NK-92 (cell line): ENCODE measurements at regions not wholly inside any gene's neighbourhood (a gene's known extent, or its start where the extent isn't known, plus 50 kb on each side); places are given as distances from the start of the nearest gene placed in this dataset.

Source experiments
- DNase-seq: peaks from one replicate; lab custom pipeline; 2025; ENCODE audit not compliant: unreplicated experiment; lab: John Stamatoyannopoulos, UW

- no peak for DNase-seq
Observed at GRCh38 chr2:192311701-192312460, 117.1 kb upstream of the TMEFF2 start.

GRCh38 chr2:192307530-192307929 is 112.8 kb upstream of the TMEFF2 start:
- no peak for DNase-seq

GRCh38 chr2:192298664-192299063 is 103.9 kb upstream of the TMEFF2 start:
- DNase-seq: no peak

GRCh38 chr2:192292478-192292877 is 97.7 kb upstream of the TMEFF2 start:
- no peak for DNase-seq

GRCh38 chr2:192288295-192288694 is 93.6 kb upstream of the TMEFF2 start:
- no peak for DNase-seq

- DNase-seq: no peak
Observed at GRCh38 chr2:192286093-192286701, 91.5 kb upstream of the TMEFF2 start.

GRCh38 chr2:192283450-192283849 is 88.7 kb upstream of the TMEFF2 start:
- DNase-seq: no peak

- DNase-seq: no peak
Observed at GRCh38 chr2:192278701-192279100, 84.0 kb upstream of the TMEFF2 start.

- DNase-seq: no peak
Observed at GRCh38 chr2:192277494-192278109, 82.9 kb upstream of the TMEFF2 start.

GRCh38 chr2:192275632-192276031 is 80.9 kb upstream of the TMEFF2 start:
- no peak for DNase-seq

- no peak for DNase-seq
Observed at GRCh38 chr2:192267484-192267883, 72.8 kb upstream of the TMEFF2 start.

GRCh38 chr2:192265751-192266150 is 71.0 kb upstream of the TMEFF2 start:
- DNase-seq: no peak

GRCh38 chr2:192254444-192254843 is 59.7 kb upstream of the TMEFF2 start:
- DNase-seq: no peak

- no peak for DNase-seq
Observed at GRCh38 chr2:192253692-192254091, 59.0 kb upstream of the TMEFF2 start.

- no peak for DNase-seq
Observed at GRCh38 chr2:192250961-192251360, 56.2 kb upstream of the TMEFF2 start.

GRCh38 chr2:192247456-192247855 is 52.7 kb upstream of the TMEFF2 start:
- DNase-seq: no peak

GRCh38 chr2:192246297-192246696 is 51.6 kb upstream of the TMEFF2 start:
- DNase-seq: no peak

- no peak for DNase-seq
Observed at GRCh38 chr2:192245329-192245728, 50.6 kb upstream of the TMEFF2 start.
